T-helper 2 cell treated with Interferon-gamma antibody and Interleukin-4, amounts not matched to agents 100 ng/mL and 5 ng/mL, for 36 hours (primary cell): ENCODE measurements at regions not wholly inside any gene's neighbourhood (a gene's known extent, or its start where the extent isn't known, plus 50 kb on each side); places are given as distances from the start of the nearest gene placed in this dataset.
"Not testable (repeated sequence)": the region's sequence is repeated elsewhere in the genome, so short reads cannot be mapped to it uniquely, and the experiment has no call there.

ENCODE experiments used
- intact Hi-C: fragments of 100-400 bp; cut with micrococcal nuclease; formaldehyde crosslinking; loops from one replicate; pipeline ENCODE4 v1.15.1; 2023

GRCh38 chr6:4677011-4677750 is 99.0 kb upstream of the CDYL start:
- intact Hi-C loops, result no loop called here

GRCh38 chr6:4676016-4676415 is 100.2 kb upstream of the CDYL start:
- intact Hi-C loops, result no loop called here

- intact Hi-C loops, result no loop called here
These were observed 101.1 kb upstream of the CDYL start for GRCh38 chr6:4675121-4675520.

- intact Hi-C loops, result no loop called here
These were observed 102.3 kb upstream of the CDYL start for GRCh38 chr6:4673861-4674260.

- intact Hi-C loops, result no loop called here
These were observed 103.4 kb upstream of the CDYL start for GRCh38 chr6:4672772-4673171.

- intact Hi-C loops, result no loop called here
These were observed 104.6 kb upstream of the CDYL start for GRCh38 chr6:4671587-4672115.

- intact Hi-C loops, result no loop called here
These were observed 105.3 kb upstream of the CDYL start for GRCh38 chr6:4670824-4671409.

- intact Hi-C loops, result no loop called here
These were observed 105.9 kb upstream of the CDYL start for GRCh38 chr6:4670290-4670689.

GRCh38 chr6:4668271-4669179 is 107.7 kb upstream of the CDYL start:
- intact Hi-C loops, result no loop called here

GRCh38 chr6:4667591-4667990 is 108.6 kb upstream of the CDYL start:
- intact Hi-C loops, result no loop called here

GRCh38 chr6:4666886-4667513 is 109.2 kb upstream of the CDYL start:
- intact Hi-C loops, result no loop called here

GRCh38 chr6:4665489-4666417 is 110.5 kb upstream of the CDYL start:
- intact Hi-C loops, result no loop called here

GRCh38 chr6:4664911-4665310 is 111.3 kb upstream of the CDYL start:
- intact Hi-C loops, result no loop called here

GRCh38 chr6:4664117-4664626 is 112.0 kb upstream of the CDYL start:
- intact Hi-C loops, result no loop called here

- intact Hi-C loops, result no loop called here
These were observed 113.3 kb upstream of the CDYL start for GRCh38 chr6:4662886-4663285.

GRCh38 chr6:4661391-4661790 is 114.8 kb upstream of the CDYL start:
- intact Hi-C loops, result no loop called here

GRCh38 chr6:4660377-4661321 is 115.6 kb upstream of the CDYL start:
- intact Hi-C loops, result no loop called here

GRCh38 chr6:4659719-4660118 is 116.5 kb upstream of the CDYL start:
- intact Hi-C loops, result not testable (repeated sequence)

- intact Hi-C loops, result no loop called here
These were observed 117.7 kb upstream of the CDYL start for GRCh38 chr6:4658486-4658885.
